ENCODE measurements at regions not wholly inside any gene's neighbourhood (a gene's known extent, or its start where the extent isn't known, plus 50 kb on each side); places are given as distances from the start of the nearest gene placed in this dataset.
A peak's percentile ranks its signal among the peaks of the same experiment; 100 is the strongest.

GRCh38 chr6:14957355-14958059, 288.4 kb upstream of the JARID2 start (continued):
- TF ChIP-seq, protein P1, sequence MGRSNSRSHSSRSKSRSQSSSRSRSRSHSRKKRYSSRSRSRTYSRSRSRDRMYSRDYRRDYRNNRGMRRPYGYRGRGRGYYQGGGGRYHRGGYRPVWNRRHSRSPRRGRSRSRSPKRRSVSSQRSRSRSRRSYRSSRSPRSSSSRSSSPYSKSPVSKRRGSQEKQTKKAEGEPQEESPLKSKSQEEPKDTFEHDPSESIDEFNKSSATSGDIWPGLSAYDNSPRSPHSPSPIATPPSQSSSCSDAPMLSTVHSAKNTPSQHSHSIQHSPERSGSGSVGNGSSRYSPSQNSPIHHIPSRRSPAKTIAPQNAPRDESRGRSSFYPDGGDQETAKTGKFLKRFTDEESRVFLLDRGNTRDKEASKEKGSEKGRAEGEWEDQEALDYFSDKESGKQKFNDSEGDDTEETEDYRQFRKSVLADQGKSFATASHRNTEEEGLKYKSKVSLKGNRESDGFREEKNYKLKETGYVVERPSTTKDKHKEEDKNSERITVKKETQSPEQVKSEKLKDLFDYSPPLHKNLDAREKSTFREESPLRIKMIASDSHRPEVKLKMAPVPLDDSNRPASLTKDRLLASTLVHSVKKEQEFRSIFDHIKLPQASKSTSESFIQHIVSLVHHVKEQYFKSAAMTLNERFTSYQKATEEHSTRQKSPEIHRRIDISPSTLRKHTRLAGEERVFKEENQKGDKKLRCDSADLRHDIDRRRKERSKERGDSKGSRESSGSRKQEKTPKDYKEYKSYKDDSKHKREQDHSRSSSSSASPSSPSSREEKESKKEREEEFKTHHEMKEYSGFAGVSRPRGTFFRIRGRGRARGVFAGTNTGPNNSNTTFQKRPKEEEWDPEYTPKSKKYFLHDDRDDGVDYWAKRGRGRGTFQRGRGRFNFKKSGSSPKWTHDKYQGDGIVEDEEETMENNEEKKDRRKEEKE (IDR thresholded peaks at IDR 0.05) = no peak
- TF ChIP-seq CHD4 (IDR thresholded peaks at IDR 0.05) = no peak
- TF ChIP-seq RUNX3 (IDR thresholded peaks at IDR 0.05; ENCODE audit: low read length) = no peak; the same call in 1 of the 2 replicates
- TF ChIP-seq EGR1 (IDR thresholded peaks at IDR 0.05; ENCODE audit: borderline replicate concordance in 1 of 2, low read depth in 2 of 2, low read length in 2 of 2) = no peak
- no peak for TF ChIP-seq NR2C2 (IDR thresholded peaks at IDR 0.05; ENCODE audit: borderline replicate concordance, control insufficient read depth, insufficient read length, low read depth)
- no peak for TF ChIP-seq NR2C1 (IDR thresholded peaks at IDR 0.05)
- TF ChIP-seq ATF7 (IDR thresholded peaks at IDR 0.05; ENCODE audit: low read depth) = peak; percentile 20; the same call in 1 of the 2 replicates
- no peak for TF ChIP-seq CREB1 (IDR thresholded peaks at IDR 0.05; ENCODE audit: low read depth)
- no peak for TF ChIP-seq BACH1 (IDR thresholded peaks at IDR 0.05; ENCODE audit: borderline replicate concordance)
- TF ChIP-seq, protein P2, sequence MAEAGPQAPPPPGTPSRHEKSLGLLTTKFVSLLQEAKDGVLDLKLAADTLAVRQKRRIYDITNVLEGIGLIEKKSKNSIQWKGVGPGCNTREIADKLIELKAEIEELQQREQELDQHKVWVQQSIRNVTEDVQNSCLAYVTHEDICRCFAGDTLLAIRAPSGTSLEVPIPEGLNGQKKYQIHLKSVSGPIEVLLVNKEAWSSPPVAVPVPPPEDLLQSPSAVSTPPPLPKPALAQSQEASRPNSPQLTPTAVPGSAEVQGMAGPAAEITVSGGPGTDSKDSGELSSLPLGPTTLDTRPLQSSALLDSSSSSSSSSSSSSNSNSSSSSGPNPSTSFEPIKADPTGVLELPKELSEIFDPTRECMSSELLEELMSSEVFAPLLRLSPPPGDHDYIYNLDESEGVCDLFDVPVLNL (IDR thresholded peaks at IDR 0.05; ENCODE audit: low read depth, low read length) = no peak
- no peak for TF ChIP-seq SREBF2 (IDR thresholded peaks at IDR 0.05; ENCODE audit: low read length)
- no peak for TF ChIP-seq NFYA (IDR thresholded peaks at IDR 0.05; ENCODE audit: borderline replicate concordance, low read depth, low read length)
- TF ChIP-seq ATF3 (IDR thresholded peaks at IDR 0.05; ENCODE audit: borderline replicate concordance, extremely low read depth, low read depth, low read length) = no peak
- no peak for TF ChIP-seq SUPT20H (IDR thresholded peaks at IDR 0.05; ENCODE audit: borderline replicate concordance, control insufficient read depth, low read depth, low read length)
- no peak for TF ChIP-seq NBN (IDR thresholded peaks at IDR 0.05)
- no peak for TF ChIP-seq NRF1 (conservative IDR thresholded peaks at IDR 0.05; ENCODE audit: low read depth, low read length)
- TF ChIP-seq MYB (IDR thresholded peaks at IDR 0.05; ENCODE audit: borderline replicate concordance, low read depth, low read length) = no peak
- TF ChIP-seq SMAD1 (IDR thresholded peaks at IDR 0.05; ENCODE audit: low read depth, partially characterized antibody) = no peak
- TF ChIP-seq ETV6 (conservative IDR thresholded peaks at IDR 0.05 in 1 of 2, IDR thresholded peaks at IDR 0.05 in 1 of 2; ENCODE audit: borderline replicate concordance in 1 of 2, low read depth in 1 of 2) = no peak
- no peak for TF ChIP-seq POLR2AphosphoS5 (IDR thresholded peaks at IDR 0.05; ENCODE audit: low read length)
- TF ChIP-seq, protein P3, sequence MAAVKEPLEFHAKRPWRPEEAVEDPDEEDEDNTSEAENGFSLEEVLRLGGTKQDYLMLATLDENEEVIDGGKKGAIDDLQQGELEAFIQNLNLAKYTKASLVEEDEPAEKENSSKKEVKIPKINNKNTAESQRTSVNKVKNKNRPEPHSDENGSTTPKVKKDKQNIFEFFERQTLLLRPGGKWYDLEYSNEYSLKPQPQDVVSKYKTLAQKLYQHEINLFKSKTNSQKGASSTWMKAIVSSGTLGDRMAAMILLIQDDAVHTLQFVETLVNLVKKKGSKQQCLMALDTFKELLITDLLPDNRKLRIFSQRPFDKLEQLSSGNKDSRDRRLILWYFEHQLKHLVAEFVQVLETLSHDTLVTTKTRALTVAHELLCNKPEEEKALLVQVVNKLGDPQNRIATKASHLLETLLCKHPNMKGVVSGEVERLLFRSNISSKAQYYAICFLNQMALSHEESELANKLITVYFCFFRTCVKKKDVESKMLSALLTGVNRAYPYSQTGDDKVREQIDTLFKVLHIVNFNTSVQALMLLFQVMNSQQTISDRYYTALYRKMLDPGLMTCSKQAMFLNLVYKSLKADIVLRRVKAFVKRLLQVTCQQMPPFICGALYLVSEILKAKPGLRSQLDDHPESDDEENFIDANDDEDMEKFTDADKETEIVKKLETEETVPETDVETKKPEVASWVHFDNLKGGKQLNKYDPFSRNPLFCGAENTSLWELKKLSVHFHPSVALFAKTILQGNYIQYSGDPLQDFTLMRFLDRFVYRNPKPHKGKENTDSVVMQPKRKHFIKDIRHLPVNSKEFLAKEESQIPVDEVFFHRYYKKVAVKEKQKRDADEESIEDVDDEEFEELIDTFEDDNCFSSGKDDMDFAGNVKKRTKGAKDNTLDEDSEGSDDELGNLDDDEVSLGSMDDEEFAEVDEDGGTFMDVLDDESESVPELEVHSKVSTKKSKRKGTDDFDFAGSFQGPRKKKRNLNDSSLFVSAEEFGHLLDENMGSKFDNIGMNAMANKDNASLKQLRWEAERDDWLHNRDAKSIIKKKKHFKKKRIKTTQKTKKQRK (IDR thresholded peaks at IDR 0.05; ENCODE audit: low read depth, low read length) = no peak
- TF ChIP-seq PAX5 (IDR thresholded peaks at IDR 0.05; ENCODE audit: borderline replicate concordance, low read depth, low read length) = no peak
- TF ChIP-seq CHD2 (IDR thresholded peaks at IDR 0.05; ENCODE audit: borderline replicate concordance, low read depth, low read length) = no peak; the same call in 1 of the 2 replicates
- TF ChIP-seq SRF (IDR thresholded peaks at IDR 0.05; ENCODE audit: low read depth in 2 of 2, low read length in 2 of 2) = no peak

Measured in GM12878 (cell line).